OCI-LY1 (cell line): ENCODE measurements at regions not wholly inside any gene's neighbourhood (a gene's known extent, or its start where the extent isn't known, plus 50 kb on each side); places are given as distances from the start of the nearest gene placed in this dataset.

ENCODE experiments used
- EZH2 ChIP-seq: fragments of 200-600 bp; sonication (generic), shearing (Covaris generic); IDR thresholded peaks from 2 replicates; pipeline ENCODE4 v1.8.0; 2017; ENCODE audit warnings: borderline replicate concordance, mixed run types, mild to moderate bottlenecking, antibody characterized with exemption, low read length, moderate library complexity, mixed read lengths
- TF ChIP-seq, protein P1 (sequence below): fragments of 200-600 bp; sonication (generic), shearing (Covaris generic); IDR thresholded peaks from 2 replicates; pipeline ENCODE4 v1.5.1; 2017; ENCODE audit warnings: mild to moderate bottlenecking, antibody characterized with exemption, low read length, moderate library complexity, mixed read lengths

DNA sequence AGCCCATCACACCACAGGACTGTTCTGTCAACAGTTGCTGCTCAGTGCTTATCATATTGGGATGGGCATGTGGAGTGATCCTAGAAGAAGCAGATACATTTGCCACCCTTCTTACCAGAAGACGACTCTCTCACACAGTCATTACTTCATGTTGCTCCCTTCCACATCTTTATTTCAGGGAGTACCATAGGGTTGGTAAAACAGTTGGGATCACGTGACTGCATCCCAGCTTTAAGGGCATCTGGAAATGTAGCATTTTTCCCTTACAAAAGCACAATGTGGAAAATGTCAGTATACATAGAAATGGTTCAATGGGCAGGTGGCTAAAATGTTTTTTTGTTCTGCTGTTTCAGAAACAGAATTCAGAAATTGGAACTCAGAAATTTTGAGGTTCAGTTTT, 791.0 kb downstream of the OTOL1 start:
- TF ChIP-seq, protein P1, sequence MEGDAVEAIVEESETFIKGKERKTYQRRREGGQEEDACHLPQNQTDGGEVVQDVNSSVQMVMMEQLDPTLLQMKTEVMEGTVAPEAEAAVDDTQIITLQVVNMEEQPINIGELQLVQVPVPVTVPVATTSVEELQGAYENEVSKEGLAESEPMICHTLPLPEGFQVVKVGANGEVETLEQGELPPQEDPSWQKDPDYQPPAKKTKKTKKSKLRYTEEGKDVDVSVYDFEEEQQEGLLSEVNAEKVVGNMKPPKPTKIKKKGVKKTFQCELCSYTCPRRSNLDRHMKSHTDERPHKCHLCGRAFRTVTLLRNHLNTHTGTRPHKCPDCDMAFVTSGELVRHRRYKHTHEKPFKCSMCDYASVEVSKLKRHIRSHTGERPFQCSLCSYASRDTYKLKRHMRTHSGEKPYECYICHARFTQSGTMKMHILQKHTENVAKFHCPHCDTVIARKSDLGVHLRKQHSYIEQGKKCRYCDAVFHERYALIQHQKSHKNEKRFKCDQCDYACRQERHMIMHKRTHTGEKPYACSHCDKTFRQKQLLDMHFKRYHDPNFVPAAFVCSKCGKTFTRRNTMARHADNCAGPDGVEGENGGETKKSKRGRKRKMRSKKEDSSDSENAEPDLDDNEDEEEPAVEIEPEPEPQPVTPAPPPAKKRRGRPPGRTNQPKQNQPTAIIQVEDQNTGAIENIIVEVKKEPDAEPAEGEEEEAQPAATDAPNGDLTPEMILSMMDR = no peak
- TF ChIP-seq EZH2 = no peak
